ENCODE measurements at regions not wholly inside any gene's neighbourhood (a gene's known extent, or its start where the extent isn't known, plus 50 kb on each side); places are given as distances from the start of the nearest gene placed in this dataset.

- ChIA-PET POLR2A (no interaction called here), RAD21 (ENCODE audit: low non-redundant PET in 1 of 2, low total read pairs in 2 of 2, uncharacterized antibody in 2 of 2, unreplicated experiment in 2 of 2) (interaction anchor here in 1 of 2 experiments (0.8 kb wide), 1 partner anchor 11 kb away, joined by 3 read pairs; no protein-coding TSS in a partner anchor), CTCF (no interaction called here)
- Histone ChIP-seq H3K4me1 (ENCODE audit: control insufficient read depth in 1 of 2, insufficient read depth in 2 of 2, low read length in 2 of 2) (peaks cover 11 to 28% of the 10 kb centered on the region in 2 experiments), H3K79me2 (ENCODE audit: insufficient read depth, low read length) (no peaks in the 10 kb centered on the region), H3K9me3 (ENCODE audit: control insufficient read depth in 1 of 2, insufficient read depth in 1 of 2, low read depth in 1 of 2, low read length in 2 of 2) (no peaks in the 10 kb centered on the region), H2AFZ (ENCODE audit: low read depth, low read length, poor library complexity, severe bottlenecking) (peak overlapping the region; percentile 66), H4K20me1 (ENCODE audit: insufficient read depth) (no peaks in the 10 kb centered on the region), H3K36me3 (ENCODE audit: control insufficient read depth in 1 of 2, insufficient read depth in 2 of 2, low read length in 2 of 2) (no peaks in the 10 kb centered on the region), H3K27me3 (ENCODE audit: insufficient read depth, low read length) (no peaks in the 10 kb centered on the region), H3K4me3 (replicated peaks in 1 of 2; ENCODE audit: low read depth in 1 of 2, low read length in 2 of 2) (no peak overlapping the region; a peak in 1 of 4 replicates), H3K27ac (ENCODE audit: low read depth, low read length) (peak overlapping the region; percentile 73; the same call in 1 of the 2 replicates), H3K9ac (ENCODE audit: low read length) (0 out of 2 replicates have a peak overlapping the region, but pooled peaks have one; percentile 14), H3K9me2 (ENCODE audit: insufficient read depth) (no peaks in the 10 kb centered on the region), H3K4me2 (ENCODE audit: low read length) (peak overlapping the region; percentile 50)
- DNase-seq (ENCODE audit: low read depth, low spot score) (peak; percentile 83), ATAC-seq (peak; percentile 92)
- intact Hi-C loops (cut with micrococcal nuclease) = no loop called here
- BruUV-seq (replicated peaks) = no TSS peak
- TF ChIP-seq SP1 (IDR thresholded peaks at IDR 0.05; ENCODE audit: low read depth) = peak; percentile 83
- TF ChIP-seq SIN3A (IDR thresholded peaks at IDR 0.05; ENCODE audit: low read depth) = peak; percentile 57
- TF ChIP-seq RAD21 (IDR thresholded peaks at IDR 0.05; ENCODE audit: low read depth) = peak; percentile 28; the same call in 1 of the 2 replicates
- TF ChIP-seq YY1 (IDR thresholded peaks at IDR 0.05; ENCODE audit: extremely low read depth, insufficient replicate concordance, low read depth, low read length) = no peak
- peak; percentile 58; the same call in 1 of the 2 replicates for TF ChIP-seq CEBPB (IDR thresholded peaks at IDR 0.05; ENCODE audit: low read depth)
- no peak for TF ChIP-seq ELF1 (IDR thresholded peaks at IDR 0.05; ENCODE audit: borderline replicate concordance, low read depth)
- peak; percentile 31; the same call in 1 of the 2 replicates for TF ChIP-seq ATF3 (IDR thresholded peaks at IDR 0.05)
- TF ChIP-seq, protein P1, sequence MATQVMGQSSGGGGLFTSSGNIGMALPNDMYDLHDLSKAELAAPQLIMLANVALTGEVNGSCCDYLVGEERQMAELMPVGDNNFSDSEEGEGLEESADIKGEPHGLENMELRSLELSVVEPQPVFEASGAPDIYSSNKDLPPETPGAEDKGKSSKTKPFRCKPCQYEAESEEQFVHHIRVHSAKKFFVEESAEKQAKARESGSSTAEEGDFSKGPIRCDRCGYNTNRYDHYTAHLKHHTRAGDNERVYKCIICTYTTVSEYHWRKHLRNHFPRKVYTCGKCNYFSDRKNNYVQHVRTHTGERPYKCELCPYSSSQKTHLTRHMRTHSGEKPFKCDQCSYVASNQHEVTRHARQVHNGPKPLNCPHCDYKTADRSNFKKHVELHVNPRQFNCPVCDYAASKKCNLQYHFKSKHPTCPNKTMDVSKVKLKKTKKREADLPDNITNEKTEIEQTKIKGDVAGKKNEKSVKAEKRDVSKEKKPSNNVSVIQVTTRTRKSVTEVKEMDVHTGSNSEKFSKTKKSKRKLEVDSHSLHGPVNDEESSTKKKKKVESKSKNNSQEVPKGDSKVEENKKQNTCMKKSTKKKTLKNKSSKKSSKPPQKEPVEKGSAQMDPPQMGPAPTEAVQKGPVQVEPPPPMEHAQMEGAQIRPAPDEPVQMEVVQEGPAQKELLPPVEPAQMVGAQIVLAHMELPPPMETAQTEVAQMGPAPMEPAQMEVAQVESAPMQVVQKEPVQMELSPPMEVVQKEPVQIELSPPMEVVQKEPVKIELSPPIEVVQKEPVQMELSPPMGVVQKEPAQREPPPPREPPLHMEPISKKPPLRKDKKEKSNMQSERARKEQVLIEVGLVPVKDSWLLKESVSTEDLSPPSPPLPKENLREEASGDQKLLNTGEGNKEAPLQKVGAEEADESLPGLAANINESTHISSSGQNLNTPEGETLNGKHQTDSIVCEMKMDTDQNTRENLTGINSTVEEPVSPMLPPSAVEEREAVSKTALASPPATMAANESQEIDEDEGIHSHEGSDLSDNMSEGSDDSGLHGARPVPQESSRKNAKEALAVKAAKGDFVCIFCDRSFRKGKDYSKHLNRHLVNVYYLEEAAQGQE (IDR thresholded peaks at IDR 0.05; ENCODE audit: low read depth) = no peak
- peak; percentile 66 for TF ChIP-seq FOSL1 (IDR thresholded peaks at IDR 0.05; ENCODE audit: low read depth)
- no peak; the same call in 1 of the 2 replicates for TF ChIP-seq POLR2AphosphoS5 (IDR thresholded peaks at IDR 0.05; ENCODE audit: low read depth, low read length)
- TF ChIP-seq TCF7L2 (IDR thresholded peaks at IDR 0.05; ENCODE audit: borderline replicate concordance, extremely low read depth, insufficient read depth, insufficient read length) = no peak
- TF ChIP-seq EZH2phosphoT487 (IDR thresholded peaks at IDR 0.05; ENCODE audit: borderline replicate concordance) = no peak
- TF ChIP-seq, protein P2, sequence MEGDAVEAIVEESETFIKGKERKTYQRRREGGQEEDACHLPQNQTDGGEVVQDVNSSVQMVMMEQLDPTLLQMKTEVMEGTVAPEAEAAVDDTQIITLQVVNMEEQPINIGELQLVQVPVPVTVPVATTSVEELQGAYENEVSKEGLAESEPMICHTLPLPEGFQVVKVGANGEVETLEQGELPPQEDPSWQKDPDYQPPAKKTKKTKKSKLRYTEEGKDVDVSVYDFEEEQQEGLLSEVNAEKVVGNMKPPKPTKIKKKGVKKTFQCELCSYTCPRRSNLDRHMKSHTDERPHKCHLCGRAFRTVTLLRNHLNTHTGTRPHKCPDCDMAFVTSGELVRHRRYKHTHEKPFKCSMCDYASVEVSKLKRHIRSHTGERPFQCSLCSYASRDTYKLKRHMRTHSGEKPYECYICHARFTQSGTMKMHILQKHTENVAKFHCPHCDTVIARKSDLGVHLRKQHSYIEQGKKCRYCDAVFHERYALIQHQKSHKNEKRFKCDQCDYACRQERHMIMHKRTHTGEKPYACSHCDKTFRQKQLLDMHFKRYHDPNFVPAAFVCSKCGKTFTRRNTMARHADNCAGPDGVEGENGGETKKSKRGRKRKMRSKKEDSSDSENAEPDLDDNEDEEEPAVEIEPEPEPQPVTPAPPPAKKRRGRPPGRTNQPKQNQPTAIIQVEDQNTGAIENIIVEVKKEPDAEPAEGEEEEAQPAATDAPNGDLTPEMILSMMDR (IDR thresholded peaks at IDR 0.05 in 2 of 3, conservative IDR thresholded peaks at IDR 0.05 in 1 of 3; ENCODE audit: borderline replicate concordance in 1 of 3, insufficient read depth in 1 of 3, low read depth in 2 of 3, low read length in 2 of 3) = no peak
- TF ChIP-seq JUND (IDR thresholded peaks at IDR 0.05) = peak; percentile 74
- TF ChIP-seq EGR1 (IDR thresholded peaks at IDR 0.05; ENCODE audit: low read depth) = no peak
- TF ChIP-seq POLR2A (IDR thresholded peaks at IDR 0.05; ENCODE audit: borderline replicate concordance, extremely low read depth, insufficient read depth, insufficient read length) = no peak
- no peak for TF ChIP-seq ZFX (IDR thresholded peaks at IDR 0.05)
- TF ChIP-seq, protein P3, sequence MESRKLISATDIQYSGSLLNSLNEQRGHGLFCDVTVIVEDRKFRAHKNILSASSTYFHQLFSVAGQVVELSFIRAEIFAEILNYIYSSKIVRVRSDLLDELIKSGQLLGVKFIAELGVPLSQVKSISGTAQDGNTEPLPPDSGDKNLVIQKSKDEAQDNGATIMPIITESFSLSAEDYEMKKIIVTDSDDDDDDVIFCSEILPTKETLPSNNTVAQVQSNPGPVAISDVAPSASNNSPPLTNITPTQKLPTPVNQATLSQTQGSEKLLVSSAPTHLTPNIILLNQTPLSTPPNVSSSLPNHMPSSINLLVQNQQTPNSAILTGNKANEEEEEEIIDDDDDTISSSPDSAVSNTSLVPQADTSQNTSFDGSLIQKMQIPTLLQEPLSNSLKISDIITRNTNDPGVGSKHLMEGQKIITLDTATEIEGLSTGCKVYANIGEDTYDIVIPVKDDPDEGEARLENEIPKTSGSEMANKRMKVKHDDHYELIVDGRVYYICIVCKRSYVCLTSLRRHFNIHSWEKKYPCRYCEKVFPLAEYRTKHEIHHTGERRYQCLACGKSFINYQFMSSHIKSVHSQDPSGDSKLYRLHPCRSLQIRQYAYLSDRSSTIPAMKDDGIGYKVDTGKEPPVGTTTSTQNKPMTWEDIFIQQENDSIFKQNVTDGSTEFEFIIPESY (IDR thresholded peaks at IDR 0.05; ENCODE audit: extremely low read depth, insufficient replicate concordance, low read length) = no peak
- no peak for TF ChIP-seq EZH2 (IDR thresholded peaks at IDR 0.05)
Measured at GRCh38 chr7:84412161-84412969, 217.8 kb upstream of the SEMA3A start.

Measured in HCT116 (cell line).